H54 (cell line): ENCODE measurements at regions not wholly inside any gene's neighbourhood (a gene's known extent, or its start where the extent isn't known, plus 50 kb on each side); places are given as distances from the start of the nearest gene placed in this dataset.

Source experiments
- DNase-seq: peaks from one replicate; pipeline ENCODE4 v3.0.0; 2011; ENCODE audit warnings: low spot score, mixed read lengths; ENCODE audit not compliant: insufficient read length
- FAIRE-seq: peaks from 3 replicates; lab custom pipeline; 2011; peaks lifted over from hg19 to GRCh38; lab: Jason Lieb, UNC
- POLR2A ChIP-seq: IDR thresholded peaks from 2 replicates; pipeline ENCODE4 v1.6.1; 2011; ENCODE audit warnings: low read depth, mild to moderate bottlenecking, low read length

GRCh38 chr17:79291391-79291790 is 216.8 kb downstream of the ENGASE start:
- no peak for DNase-seq

GRCh38 chr17:79290726-79291125 is 216.1 kb downstream of the ENGASE start:
- DNase-seq (no peak), FAIRE-seq (no peak)
- no peak for TF ChIP-seq POLR2A

More at GRCh38 chr17:79291391-79291790, 216.8 kb downstream of the ENGASE start:
- no peak for FAIRE-seq
- no peak for TF ChIP-seq POLR2A

- no peak for FAIRE-seq
- no peak for DNase-seq
- TF ChIP-seq POLR2A = no peak
Measured at GRCh38 chr17:79288950-79289349, 214.3 kb downstream of the ENGASE start.

DNA sequence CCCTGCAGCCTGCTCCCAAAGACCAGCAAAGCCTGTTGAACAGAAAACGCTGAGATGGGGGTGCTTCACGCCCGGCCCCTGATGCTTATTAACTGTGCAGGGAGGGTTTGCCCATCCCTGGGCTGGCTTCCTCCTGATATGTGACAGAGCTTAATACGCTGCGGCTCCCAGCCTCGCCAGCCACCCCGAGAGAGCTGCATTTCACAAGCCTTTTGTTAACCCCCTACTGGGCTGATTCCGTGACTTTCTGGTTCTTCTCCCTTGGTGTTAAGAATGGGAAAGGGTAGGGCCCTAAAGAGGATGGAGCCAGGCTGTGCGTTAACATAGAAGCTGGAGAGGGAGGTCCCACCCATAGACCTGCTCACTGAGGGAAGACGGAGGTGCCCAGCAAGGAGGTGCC is 211.8 kb downstream of the ENGASE start:
- DNase-seq = no peak
- no peak for FAIRE-seq
- no peak for TF ChIP-seq POLR2A

DNA sequence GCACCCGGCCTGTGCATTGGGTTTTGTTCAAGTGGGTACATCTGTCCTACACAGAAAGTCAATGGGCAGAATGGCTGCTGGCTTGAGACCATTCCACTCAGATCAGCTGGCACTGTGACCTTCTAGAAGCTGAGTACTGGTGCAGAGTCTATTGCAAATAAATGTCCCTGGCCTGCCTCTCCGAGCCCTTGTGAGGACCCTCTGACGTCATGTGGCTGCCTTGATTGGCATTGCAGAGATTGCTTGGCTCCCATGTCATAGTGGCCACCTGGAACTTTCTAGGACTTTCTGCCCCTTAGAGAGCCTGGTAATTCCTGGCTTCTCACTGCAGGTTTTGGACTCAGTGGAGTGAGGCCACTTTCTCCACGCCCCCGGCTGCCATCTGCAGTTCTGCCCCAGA is 211.3 kb downstream of the ENGASE start:
- TF ChIP-seq POLR2A = no peak
- FAIRE-seq (no peak), DNase-seq (no peak)

DNA sequence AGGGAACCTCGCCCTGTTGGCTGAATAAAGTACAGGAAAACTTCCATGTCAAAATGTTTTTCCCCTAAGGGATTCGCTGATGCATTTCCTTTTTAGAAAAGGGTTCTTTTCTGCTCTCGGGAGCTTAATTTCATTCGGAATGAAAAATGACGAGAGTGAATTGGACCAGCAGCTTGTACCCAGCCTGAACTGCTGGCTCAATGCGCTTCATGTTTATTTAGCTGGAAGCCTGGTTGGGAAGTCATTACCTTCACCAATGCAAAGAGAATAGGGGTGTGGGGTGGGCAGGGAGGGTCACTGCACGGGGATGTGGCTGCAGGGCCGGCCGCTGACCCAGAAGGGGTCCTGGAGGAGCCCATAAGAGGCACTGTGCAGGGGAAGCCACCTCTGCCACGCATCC is 207.7 kb downstream of the ENGASE start:
- TF ChIP-seq POLR2A = no peak
- DNase-seq = no peak
- no peak for FAIRE-seq

- no peak for DNase-seq
- no peak for TF ChIP-seq POLR2A
- FAIRE-seq = no peak
Measured at GRCh38 chr17:79281803-79282202, 207.2 kb downstream of the ENGASE start.

GRCh38 chr17:79280866-79281572 is 206.4 kb downstream of the ENGASE start:
- DNase-seq (no peak), FAIRE-seq (no peak)
- TF ChIP-seq POLR2A = no peak

DNA sequence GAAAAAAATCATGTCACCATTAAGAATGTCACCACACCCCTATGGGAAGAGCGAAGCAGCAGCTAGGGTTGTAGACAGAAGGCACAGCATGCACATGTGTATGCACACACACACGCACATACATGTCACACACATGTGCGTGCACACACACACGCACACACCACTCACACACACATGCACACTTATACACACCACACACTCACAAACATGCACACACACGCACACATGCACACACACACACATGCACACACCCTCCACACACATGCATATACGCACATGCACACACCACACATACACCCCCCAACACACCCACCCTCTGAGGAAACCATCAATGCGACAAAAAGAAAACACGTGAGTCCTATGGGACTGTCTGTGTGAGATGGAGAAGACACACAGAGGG is 205.4 kb downstream of the ENGASE start:
- no peak for FAIRE-seq
- no peak for DNase-seq
- no peak for TF ChIP-seq POLR2A

GRCh38 chr17:79279320-79279719 is 204.7 kb downstream of the ENGASE start:
- TF ChIP-seq POLR2A = no peak
- DNase-seq (no peak), FAIRE-seq (no peak)

DNA sequence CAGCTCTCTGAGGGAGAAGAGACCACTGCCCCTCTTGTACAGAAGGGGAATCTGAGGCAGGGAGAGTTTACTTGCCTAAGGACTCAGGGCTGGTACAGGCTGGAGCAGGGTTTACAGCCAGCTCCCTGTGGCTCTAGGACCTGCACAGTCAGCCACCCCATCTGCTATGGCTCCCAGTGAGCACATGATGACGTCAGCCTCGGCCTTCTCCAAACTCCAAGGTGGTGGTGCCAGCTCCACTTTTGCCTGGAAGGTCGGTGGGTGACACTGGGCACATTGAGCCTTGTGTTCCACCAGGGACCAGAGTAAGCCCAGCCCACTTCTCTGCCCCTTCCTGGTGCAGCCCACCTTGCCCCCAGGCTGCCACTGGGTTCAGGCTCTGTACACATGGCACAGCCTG is 202.2 kb downstream of the ENGASE start:
- FAIRE-seq (no peak), DNase-seq (peak; percentile 68)
- no peak for TF ChIP-seq POLR2A

DNA sequence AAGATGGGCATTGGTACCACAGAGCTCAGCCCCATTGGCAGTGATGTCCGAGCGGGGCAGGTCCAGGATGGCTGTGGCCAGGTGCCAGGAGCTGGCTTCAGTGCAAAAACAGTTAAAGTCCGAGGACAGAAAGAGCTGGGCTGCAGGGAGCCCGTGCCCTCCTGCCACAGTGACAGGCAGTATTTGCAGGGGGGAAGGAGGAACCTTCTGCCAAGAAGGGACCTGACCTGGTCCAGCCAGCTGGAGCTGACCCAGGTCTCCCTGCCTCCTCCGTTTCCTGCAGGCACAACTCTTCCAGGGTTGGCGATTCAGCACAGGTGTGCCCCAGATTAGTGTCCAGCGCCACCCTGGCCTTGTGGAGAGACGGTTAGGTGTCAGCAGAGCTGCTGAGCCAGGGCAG is 199.0 kb downstream of the ENGASE start:
- TF ChIP-seq POLR2A = no peak
- no peak for FAIRE-seq
- DNase-seq = no peak

GRCh38 chr17:79272666-79273219 is 198.1 kb downstream of the ENGASE start:
- FAIRE-seq = no peak
- TF ChIP-seq POLR2A = 0 out of 2 replicates have a peak, but pooled peaks have one; percentile 7
- DNase-seq = peak; percentile 82

GRCh38 chr17:79272220-79272619 is 197.6 kb downstream of the ENGASE start:
- TF ChIP-seq POLR2A = no peak
- DNase-seq (no peak), FAIRE-seq (no peak)

DNA sequence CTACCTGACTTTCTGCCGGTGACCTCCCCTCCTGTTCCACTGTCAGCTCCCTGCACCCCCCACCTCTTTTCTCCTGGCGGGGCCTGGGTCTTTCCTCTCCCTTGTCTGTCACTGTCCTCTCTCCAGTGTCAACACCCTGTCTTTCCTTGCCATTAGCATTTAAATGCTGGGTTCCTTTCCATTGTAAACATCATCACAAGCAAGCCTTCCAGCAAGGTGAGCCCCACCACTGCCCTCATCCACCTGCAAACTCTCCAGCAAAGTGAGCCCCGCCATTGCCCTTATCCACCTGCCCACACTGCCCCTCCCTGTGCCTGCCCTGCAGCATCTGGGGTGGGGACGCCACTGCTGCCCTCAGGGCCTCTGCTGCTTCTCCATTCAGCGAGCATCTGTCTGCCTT is 195.0 kb downstream of the ENGASE start:
- TF ChIP-seq POLR2A = no peak
- DNase-seq (no peak), FAIRE-seq (no peak)
